Common myeloid progenitor, CD34-positive (primary cell): ENCODE measurements at regions not wholly inside any gene's neighbourhood (a gene's known extent, or its start where the extent isn't known, plus 50 kb on each side); places are given as distances from the start of the nearest gene placed in this dataset.

Experiments
- CTCF ChIA-PET: fragments of 350-600 bp; sonication (Branson Sonifier 250); formaldehyde crosslinking; loops from one replicate; lab custom pipeline; 2021; ENCODE audit warnings: antibody characterized with exemption; lab: Charles Lee
- POLR2A ChIA-PET: fragments of 350-600 bp; sonication (Branson Sonifier 250); formaldehyde crosslinking; loops from one replicate; lab custom pipeline; 2021; ENCODE audit warnings: antibody characterized with exemption; lab: Charles Lee
- DNase-seq, 3 donors: peaks; one replicate each; pipeline versions ENCODE4 v3.0.0 to v3.0.0-alpha.2; 2013
- H3K27ac ChIP-seq, 2 experiments: 1 replicate in 1 of 2; 2 replicates in 1 of 2; pipeline ENCODE4 v1.7.0; 2013; ENCODE audit warnings: inconsistent platforms in 2 of 2, low read length in 2 of 2, mild to moderate bottlenecking in 2 of 2, low read depth in 1 of 2, moderate library complexity in 1 of 2; ENCODE audit not compliant: severe bottlenecking in 2 of 2, insufficient read depth in 1 of 2, poor library complexity in 1 of 2
- H3K27me3 ChIP-seq, 5 experiments: replicated peaks in 2 of 5; 1 replicate in 3 of 5; 2 replicates in 2 of 5; pipeline versions ENCODE4 v1.6.1 to v1.7.0; 2013; ENCODE audit warnings: low read length in 4 of 5, mild to moderate bottlenecking in 2 of 5, moderate library complexity in 2 of 5, inconsistent platforms in 1 of 5; ENCODE audit not compliant: insufficient read depth in 5 of 5, control insufficient read depth in 4 of 5
- H3K36me3 ChIP-seq, 4 experiments: 1 replicate in 2 of 4; 2 replicates in 2 of 4; pipeline versions ENCODE4 v1.6.1 to v1.7.0; 2013; ENCODE audit warnings: low read length in 3 of 4, control low read depth in 1 of 4, mild to moderate bottlenecking in 1 of 4; ENCODE audit not compliant: control insufficient read depth in 4 of 4, insufficient read depth in 4 of 4
- H3K4me1 ChIP-seq, 4 experiments: 1 replicate in 3 of 4; 2 replicates in 1 of 4; pipeline versions ENCODE4 v1.6.1 to v1.7.1; 2013; ENCODE audit warnings: low read length in 3 of 4, mild to moderate bottlenecking in 3 of 4, control low read depth in 1 of 4, inconsistent platforms in 1 of 4, moderate library complexity in 1 of 4; ENCODE audit not compliant: control insufficient read depth in 4 of 4, insufficient read depth in 4 of 4; ENCODE audit errors: control extremely low read depth in 1 of 4
- H3K4me3 ChIP-seq, 7 experiments: 1 replicate in 4 of 7; 2 replicates in 3 of 7; pipeline versions ENCODE4 v1.5.1 to v1.7.0; 2013; ENCODE audit warnings: mild to moderate bottlenecking in 7 of 7, low read length in 6 of 7, moderate library complexity in 6 of 7, inconsistent platforms in 2 of 7, low read depth in 2 of 7, control low read depth in 1 of 7; ENCODE audit not compliant: insufficient read depth in 4 of 7, control insufficient read depth in 1 of 7; ENCODE audit errors: extremely low read depth in 1 of 7
- H3K9me3 ChIP-seq, 5 experiments: 1 replicate in 4 of 5; 2 replicates in 1 of 5; pipeline versions ENCODE4 v1.6.1 to v1.7.1; 2013; ENCODE audit warnings: low read length in 4 of 5, mild to moderate bottlenecking in 2 of 5, inconsistent platforms in 1 of 5, low read depth in 1 of 5, moderate library complexity in 1 of 5; ENCODE audit not compliant: control insufficient read depth in 4 of 5, insufficient read depth in 2 of 5; ENCODE audit errors: control extremely low read depth in 1 of 5
- WGBS: methylation state at CpG from one replicate; pipeline ENCODE4 v1.1.5; 2013; ENCODE audit not compliant: insufficient coverage; 5-methylcytosine and 5-hydroxymethylcytosine counted together

DNA sequence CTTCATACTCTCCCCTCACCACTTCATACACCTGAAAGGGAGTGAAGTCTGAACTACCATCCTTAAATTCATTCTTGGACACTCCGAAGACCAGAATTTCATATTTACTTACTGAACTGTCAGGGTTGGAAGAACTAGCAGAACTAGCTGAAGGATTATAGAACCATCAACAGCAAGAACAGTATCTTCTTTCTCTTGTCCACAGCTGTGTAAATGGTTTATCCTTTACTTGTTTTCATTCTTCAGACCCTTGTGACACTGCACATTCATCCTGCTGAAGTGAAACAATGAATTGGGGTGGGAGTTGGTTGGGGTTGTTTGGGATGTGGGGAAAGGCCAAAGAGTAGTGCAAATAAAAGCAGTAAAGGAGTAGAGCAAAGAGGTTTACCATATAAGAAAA is 350.9 kb downstream of the ZIC1 start:
- no peaks in the 10 kb centered on the region for H3K27me3 ChIP-seq
- H3K4me1 ChIP-seq: no peaks in the 10 kb centered on the region
- no peaks in the 10 kb centered on the region for H3K36me3 ChIP-seq
- H3K9me3 ChIP-seq: no peaks in the 10 kb centered on the region
- H3K4me3 ChIP-seq: no peak overlapping the region
- no peak overlapping the region for H3K27ac ChIP-seq
- CTCF ChIA-PET: no interaction called here
- DNase-seq: no peak
- WGBS: no CpG with 5 or more reads among the region's 1 CpG
- POLR2A ChIA-PET: no interaction called here

DNA sequence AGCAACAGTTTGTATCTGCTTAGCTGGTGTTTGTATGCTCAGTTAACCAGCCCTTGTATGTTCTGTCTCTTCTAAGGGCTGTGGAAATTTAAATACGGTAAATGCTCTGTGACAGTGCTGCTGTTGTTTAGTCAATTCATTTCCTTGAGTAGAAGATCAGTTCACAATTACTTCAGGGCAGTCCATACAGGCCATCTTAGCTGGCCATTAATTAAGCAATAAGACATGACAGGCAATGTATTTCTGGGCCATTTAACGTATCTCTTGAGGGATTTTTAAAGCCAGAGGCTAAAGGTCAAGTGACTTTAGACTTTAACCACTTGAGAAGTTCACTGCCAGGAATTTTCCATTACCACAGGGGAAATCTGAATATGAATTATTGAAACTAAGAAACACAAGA is 351.8 kb downstream of the ZIC1 start:
- Histone ChIP-seq H3K4me3 (no peak overlapping the region), H3K4me1 (no peaks in the 10 kb centered on the region), H3K27me3 (no peaks in the 10 kb centered on the region), H3K36me3 (no peaks in the 10 kb centered on the region), H3K9me3 (no peaks in the 10 kb centered on the region), H3K27ac (no peak overlapping the region)
- no peak for DNase-seq
- CTCF ChIA-PET: no interaction called here
- POLR2A ChIA-PET: no interaction called here
- WGBS: 90% methylated on average over 2 of the region's 2 CpGs

DNA sequence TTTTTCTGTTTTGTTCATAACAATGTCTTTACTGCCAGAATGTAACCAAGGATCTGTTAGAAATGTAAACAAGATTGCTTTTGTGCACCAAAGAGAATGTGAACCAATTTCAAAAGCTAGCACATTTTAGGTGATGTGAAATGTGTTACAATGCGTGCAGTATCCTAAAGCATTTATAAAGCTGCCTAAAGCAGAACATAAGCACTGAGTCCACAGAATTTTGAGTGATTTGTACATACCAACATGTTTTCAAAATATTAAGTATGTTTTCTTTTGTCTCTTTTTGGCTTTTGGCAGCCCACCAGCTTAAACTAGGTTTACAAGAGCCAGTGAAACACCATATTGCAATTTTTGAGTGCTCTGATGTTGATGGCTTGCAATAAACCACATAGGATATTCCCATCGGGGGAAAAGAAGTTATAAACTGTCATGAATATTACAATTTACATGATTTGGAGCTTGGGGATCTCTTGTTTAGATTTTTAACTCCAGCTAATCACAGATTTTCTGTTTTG is 364.0 kb downstream of the ZIC1 start:
- ChIA-PET CTCF (interaction anchor here (0.7 kb wide), 1 partner anchor 15 kb away, joined by 3 read pairs; no protein-coding TSS in a partner anchor), POLR2A (no interaction called here)
- no peak overlapping the region for H3K27ac ChIP-seq
- H3K4me1 ChIP-seq: no peaks in the 10 kb centered on the region
- WGBS: 40% methylated on average over 1 of the region's 2 CpGs
- H3K9me3 ChIP-seq: no peaks in the 10 kb centered on the region
- no peaks in the 10 kb centered on the region for H3K27me3 ChIP-seq
- no peak for DNase-seq
- no peaks in the 10 kb centered on the region for H3K36me3 ChIP-seq
- no peak overlapping the region for H3K4me3 ChIP-seq

DNA sequence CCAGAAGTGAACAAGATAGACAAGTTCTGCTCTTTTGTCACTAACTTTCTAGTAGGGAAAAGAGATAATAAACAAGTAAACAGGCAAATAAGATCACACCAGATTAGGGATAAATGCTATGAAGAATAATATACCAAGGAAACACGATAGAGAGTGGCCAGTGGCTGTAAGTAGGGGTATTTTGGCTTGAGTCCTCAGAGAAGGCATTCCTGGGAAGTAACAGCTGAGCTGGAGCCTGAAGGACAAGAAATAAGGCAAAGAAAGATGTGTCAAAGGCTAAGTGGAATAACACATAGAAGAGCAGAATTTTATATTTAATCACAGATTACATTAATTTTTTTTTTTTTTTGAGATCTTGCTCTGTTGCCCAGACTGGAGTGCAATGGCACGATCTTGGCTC is 366.2 kb downstream of the ZIC1 start:
- 90% methylated on average over 2 of the region's 2 CpGs for WGBS
- Histone ChIP-seq H3K27ac (no peak overlapping the region), H3K4me1 (no peaks in the 10 kb centered on the region), H3K4me3 (no peak overlapping the region), H3K36me3 (no peaks in the 10 kb centered on the region), H3K9me3 (no peaks in the 10 kb centered on the region), H3K27me3 (no peaks in the 10 kb centered on the region)
- POLR2A ChIA-PET: no interaction called here
- CTCF ChIA-PET: no interaction called here
- DNase-seq: no peak

DNA sequence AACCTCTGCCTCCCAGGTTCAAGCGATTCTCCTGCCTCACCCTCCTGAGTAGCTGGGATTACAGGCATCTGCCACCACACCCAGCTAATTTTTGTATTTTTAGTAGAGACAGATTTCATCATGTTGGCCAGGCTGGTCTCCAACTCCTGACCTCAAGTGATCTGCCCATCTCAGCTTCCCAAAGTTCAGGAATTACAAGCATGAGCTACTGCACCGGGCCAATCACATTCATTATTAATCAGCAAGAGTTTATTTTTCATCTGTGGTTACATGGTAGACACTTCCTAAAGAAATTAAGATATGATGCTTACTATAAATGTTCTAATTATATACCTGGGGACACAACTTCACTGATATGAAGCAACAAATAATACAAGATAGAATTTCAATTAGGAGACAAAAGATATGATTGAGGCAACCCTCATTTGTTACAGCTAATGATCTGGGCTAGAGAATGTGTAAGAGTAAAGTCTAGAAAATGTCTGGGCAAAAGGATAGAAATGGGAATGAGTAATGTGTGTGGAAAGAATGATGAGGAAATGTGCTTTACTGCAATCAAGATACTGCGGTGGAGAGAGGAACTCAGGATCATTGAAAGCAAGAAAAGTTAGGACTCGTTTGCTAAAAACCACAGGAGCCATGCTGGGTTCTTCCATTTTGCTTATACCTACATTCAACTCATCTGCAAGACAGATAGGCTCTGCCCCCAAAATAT is 366.8 kb downstream of the ZIC1 start:
- 87% methylated on average over 2 of the region's 4 CpGs for WGBS
- no peak for DNase-seq
- no peaks in the 10 kb centered on the region for H3K9me3 ChIP-seq
- no peak overlapping the region for H3K4me3 ChIP-seq
- POLR2A ChIA-PET: no interaction called here
- CTCF ChIA-PET: no interaction called here
- H3K4me1 ChIP-seq: no peaks in the 10 kb centered on the region
- H3K27ac ChIP-seq: no peak overlapping the region
- H3K36me3 ChIP-seq: no peaks in the 10 kb centered on the region
- H3K27me3 ChIP-seq: no peaks in the 10 kb centered on the region

DNA sequence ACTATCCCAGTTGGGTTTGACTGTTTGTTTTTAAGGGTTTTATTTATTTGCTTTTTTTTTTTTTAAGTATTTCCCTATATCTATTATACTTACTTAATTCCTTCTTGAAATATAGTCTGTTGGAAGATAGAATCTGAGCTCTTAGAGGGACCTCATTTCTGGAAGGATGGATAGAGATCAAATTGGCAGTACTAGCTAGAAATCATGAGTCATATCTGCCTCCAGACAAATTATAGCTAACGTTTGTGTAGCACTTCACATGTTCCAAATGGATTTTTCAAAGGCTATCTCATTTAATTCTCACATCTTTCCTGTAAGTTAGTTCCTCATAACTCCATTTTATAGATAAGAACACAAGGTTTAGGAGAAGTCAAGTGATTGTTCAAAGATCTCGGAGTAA is 384.7 kb downstream of the ZIC1 start:
- H3K27me3 ChIP-seq: no peaks in the 10 kb centered on the region
- ChIA-PET CTCF (interaction anchor here (1.4 kb wide), 1 partner anchor 9 kb away, joined by 4 read pairs; no protein-coding TSS in a partner anchor), POLR2A (no interaction called here)
- H3K9me3 ChIP-seq: no peaks in the 10 kb centered on the region
- no peak overlapping the region for H3K27ac ChIP-seq
- no peak for DNase-seq
- no peaks in the 10 kb centered on the region for H3K4me1 ChIP-seq
- no peak overlapping the region for H3K4me3 ChIP-seq
- H3K36me3 ChIP-seq: no peaks in the 10 kb centered on the region
- 100% methylated on average over 1 of the region's 2 CpGs for WGBS

DNA sequence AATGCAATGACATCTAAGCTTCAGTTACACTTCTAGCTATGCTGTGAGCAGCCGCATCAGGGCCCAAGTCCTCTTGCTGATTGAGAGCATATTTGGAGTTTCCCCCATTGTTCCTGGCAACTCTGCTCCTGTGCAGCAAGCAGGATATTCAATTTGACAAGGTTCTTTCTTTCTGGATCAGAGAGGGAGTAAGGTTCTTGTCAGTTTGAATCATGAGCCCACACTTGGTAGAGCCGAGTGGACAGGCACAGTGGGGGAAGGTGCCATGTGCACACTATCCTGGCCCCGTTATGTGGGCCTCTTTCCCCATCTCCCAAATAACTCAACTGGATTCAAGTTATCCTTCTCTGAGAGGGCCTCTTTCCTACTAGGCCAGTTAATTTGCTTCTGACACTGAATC is 385.4 kb downstream of the ZIC1 start:
- no peak overlapping the region for H3K4me3 ChIP-seq
- H3K36me3 ChIP-seq: no peaks in the 10 kb centered on the region
- POLR2A ChIA-PET: no interaction called here
- H3K27me3 ChIP-seq: no peaks in the 10 kb centered on the region
- DNase-seq: no peak
- CTCF ChIA-PET: no interaction called here
- H3K9me3 ChIP-seq: no peaks in the 10 kb centered on the region
- H3K4me1 ChIP-seq: no peaks in the 10 kb centered on the region
- no peak overlapping the region for H3K27ac ChIP-seq
- WGBS: 88% methylated on average over 3 of the region's 3 CpGs
